ENCODE measurements at regions not wholly inside any gene's neighbourhood (a gene's known extent, or its start where the extent isn't known, plus 50 kb on each side); places are given as distances from the start of the nearest gene placed in this dataset.

GRCh38 chr16:86170720-86171119 lies 271.8 kb downstream of the IRF8 start:
- DNase-seq (ENCODE audit: extremely low read depth, low read depth), result no peak
- no peak overlapping the region for H3K4me3 ChIP-seq (replicated peaks; ENCODE audit: low read depth, low read length)
- no peak for TF ChIP-seq CTCF (IDR thresholded peaks at IDR 0.05; ENCODE audit: low read depth, low read length, missing control alignments)

DNA sequence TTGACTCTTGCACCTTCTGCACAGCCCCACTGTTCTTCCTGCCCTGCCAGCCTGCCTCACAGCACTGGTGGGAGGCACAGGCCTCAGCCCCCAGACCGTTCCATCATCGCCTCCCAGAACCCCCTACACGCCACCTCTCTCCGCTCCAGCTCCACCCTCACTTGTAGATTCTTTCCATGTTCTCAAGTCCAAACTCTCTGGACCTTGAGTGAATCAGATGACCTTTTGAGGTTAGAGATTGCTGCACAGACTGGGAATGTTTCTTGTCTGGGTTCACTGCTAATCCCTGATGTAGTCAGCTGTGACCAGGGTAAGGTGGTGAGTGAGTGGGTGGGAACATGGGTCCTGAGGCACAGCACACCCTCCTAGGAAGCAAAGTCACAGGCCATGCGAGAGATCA lies 272.4 kb downstream of the IRF8 start:
- DNase-seq (ENCODE audit: extremely low read depth, low read depth), result no peak
- TF ChIP-seq CTCF (IDR thresholded peaks at IDR 0.05; ENCODE audit: low read depth, low read length, missing control alignments), result no peak
- no peak overlapping the region for H3K4me3 ChIP-seq (replicated peaks; ENCODE audit: low read depth, low read length)

GRCh38 chr16:86175816-86176215 lies 276.9 kb downstream of the IRF8 start:
- DNase-seq (ENCODE audit: extremely low read depth, low read depth), result no peak
- TF ChIP-seq CTCF (IDR thresholded peaks at IDR 0.05; ENCODE audit: low read depth, low read length, missing control alignments), result no peak
- H3K4me3 ChIP-seq (replicated peaks; ENCODE audit: low read depth, low read length), result no peak overlapping the region

- DNase-seq (ENCODE audit: extremely low read depth, low read depth), result no peak
- TF ChIP-seq CTCF (IDR thresholded peaks at IDR 0.05; ENCODE audit: low read depth, low read length, missing control alignments), result no peak
- H3K4me3 ChIP-seq (replicated peaks; ENCODE audit: low read depth, low read length), result no peak overlapping the region
Measured at GRCh38 chr16:86176462-86176861, 277.5 kb downstream of the IRF8 start.

- no peak for TF ChIP-seq CTCF (IDR thresholded peaks at IDR 0.05; ENCODE audit: low read depth, low read length, missing control alignments)
- DNase-seq (ENCODE audit: extremely low read depth, low read depth), result no peak
- no peak overlapping the region for H3K4me3 ChIP-seq (replicated peaks; ENCODE audit: low read depth, low read length)
Measured at GRCh38 chr16:86180244-86180643, 281.3 kb downstream of the IRF8 start.

- no peak overlapping the region for H3K4me3 ChIP-seq (replicated peaks; ENCODE audit: low read depth, low read length)
- TF ChIP-seq CTCF (IDR thresholded peaks at IDR 0.05; ENCODE audit: low read depth, low read length, missing control alignments), result no peak
- no peak for DNase-seq (ENCODE audit: extremely low read depth, low read depth)
Measured at GRCh38 chr16:86180780-86181179, 281.8 kb downstream of the IRF8 start.

DNA sequence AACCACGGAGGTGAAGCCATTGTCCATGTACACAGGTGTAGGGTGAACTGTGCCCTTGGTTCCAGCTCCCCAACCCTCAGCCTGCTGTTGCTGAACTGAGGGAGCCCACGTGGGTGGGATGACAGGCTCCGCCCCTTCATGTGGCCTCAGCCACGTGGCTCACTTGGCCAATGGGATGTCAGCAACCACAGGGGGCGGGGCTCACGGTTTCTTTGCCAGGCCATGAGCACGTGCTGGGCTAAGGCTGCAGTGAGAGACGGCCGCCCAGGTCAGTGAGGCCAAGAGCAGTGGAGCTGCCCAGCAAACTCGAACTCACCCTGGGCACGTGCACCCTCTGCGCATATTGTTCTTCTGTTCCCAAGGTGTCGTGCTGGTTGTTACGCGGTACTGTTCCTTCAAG lies 282.6 kb downstream of the IRF8 start:
- no peak for DNase-seq (ENCODE audit: extremely low read depth, low read depth)
- no peak for TF ChIP-seq CTCF (IDR thresholded peaks at IDR 0.05; ENCODE audit: low read depth, low read length, missing control alignments)
- H3K4me3 ChIP-seq (replicated peaks; ENCODE audit: low read depth, low read length), result no peak overlapping the region
